Esophagus mucosa (tissue), 1 donor: ENCODE measurements at regions not wholly inside any gene's neighbourhood (a gene's known extent, or its start where the extent isn't known, plus 50 kb on each side); places are given as distances from the start of the nearest gene placed in this dataset.

Source experiments
- ATAC-seq: fragments of 200-7000 bp; cut with Tn5 transposase; one replicate; pipeline ENCODE4 v1.9.1; 2020
- donor health status: DM: yes; HTN: yes; CAD: no.

DNA sequence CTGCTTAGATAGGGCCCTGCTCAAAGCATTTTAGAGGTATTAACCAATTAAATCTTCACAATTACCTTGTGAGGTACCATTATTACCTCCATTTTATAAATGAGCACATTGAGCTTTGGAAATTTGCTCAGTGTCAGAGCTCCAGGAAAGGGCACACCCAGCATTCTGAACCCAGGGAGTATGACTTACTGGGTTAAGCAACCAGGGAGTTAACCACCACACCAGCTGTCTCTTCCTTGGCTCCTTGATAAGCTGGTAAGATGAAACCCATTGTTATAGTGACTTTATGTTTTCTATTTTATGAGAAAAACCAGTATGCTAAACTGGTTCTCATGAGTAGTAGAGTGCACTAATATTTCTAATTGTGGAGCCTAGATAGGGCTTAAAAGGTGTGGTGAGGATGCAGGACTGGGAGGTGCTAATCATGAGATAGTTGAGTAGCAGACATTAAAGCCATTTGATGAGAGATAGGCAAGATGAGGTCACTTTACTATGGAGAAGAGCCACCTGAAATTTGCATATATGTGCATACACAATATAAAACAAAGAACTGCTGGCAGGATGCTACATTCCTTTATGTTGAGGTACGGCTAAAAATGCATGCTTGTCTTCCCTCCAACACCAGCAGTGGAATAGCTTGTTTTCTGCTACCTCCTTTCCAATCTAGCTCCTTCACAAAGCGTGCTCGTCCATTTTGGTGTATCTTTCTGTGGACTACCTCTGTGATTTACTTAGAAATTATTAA, 556.1 kb downstream of the SPRY1 start:
- ATAC-seq: peak; percentile 94

DNA sequence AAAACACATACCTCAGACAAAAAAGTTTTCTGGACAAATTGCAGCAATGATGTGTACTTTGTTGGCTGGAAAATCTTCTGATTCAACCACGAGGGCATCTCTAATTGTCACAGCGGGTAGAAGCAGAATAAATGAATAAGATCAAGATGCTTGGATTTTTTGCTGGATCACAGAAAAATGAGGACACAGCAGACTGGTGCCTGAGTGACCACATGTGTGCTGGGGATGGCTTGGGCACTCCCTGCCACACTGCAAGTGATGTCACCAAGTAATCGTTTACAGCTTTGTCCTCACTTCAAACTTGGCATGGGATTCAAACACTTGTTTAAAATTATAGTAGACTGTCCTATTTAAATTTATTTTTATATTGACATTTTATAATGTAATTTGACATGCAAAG, 557.0 kb downstream of the SPRY1 start:
- no peak for ATAC-seq

DNA sequence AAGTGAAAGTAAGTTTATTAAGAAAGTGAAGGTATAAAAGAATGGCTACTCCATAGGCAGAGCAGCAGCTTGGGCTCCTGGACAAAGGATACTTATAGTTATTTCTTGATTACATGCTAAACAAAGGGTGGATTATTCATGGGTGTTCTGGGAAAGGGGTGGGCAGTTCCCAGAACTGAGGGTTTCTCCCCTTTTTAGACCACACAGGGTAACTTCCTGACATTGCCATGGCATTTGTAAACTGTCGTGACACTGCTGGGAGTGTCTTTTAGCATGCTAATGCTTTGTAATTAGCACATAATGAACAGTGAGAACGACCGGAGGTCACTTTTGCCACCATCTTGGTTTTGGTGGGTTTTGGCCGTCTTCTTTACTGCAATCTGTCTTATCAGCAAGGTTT, 557.6 kb downstream of the SPRY1 start:
- ATAC-seq: no peak

DNA sequence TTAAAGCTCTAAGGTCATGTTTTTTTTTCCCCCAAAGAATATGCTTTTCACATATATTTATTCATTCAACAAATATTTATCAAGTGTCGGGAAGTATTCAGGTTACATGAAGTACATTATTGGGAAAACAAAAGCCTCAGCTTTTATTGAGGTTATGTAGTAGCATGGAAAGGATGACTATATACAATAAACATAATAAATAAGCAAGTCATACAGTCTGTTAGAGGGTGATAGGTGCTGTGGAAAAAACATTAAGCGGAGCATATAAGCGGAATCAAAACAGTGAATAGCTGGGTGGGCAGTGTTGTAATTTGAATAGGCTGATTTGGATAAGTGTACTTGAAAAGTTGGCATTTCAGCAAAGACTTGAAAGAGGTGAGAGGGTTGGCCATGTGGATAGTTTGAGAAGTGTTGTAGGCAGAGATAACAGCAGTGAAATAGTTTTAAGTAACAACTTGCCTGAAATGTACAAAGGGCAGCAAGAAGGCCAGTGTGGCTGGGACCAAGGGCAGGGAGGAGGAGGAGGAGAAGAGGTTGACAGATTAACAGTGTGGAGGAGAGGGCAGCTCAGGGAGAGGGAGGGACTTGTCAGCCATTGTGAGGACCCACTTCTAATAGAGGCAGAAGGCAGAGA, 558.7 kb downstream of the SPRY1 start:
- no peak for ATAC-seq

DNA sequence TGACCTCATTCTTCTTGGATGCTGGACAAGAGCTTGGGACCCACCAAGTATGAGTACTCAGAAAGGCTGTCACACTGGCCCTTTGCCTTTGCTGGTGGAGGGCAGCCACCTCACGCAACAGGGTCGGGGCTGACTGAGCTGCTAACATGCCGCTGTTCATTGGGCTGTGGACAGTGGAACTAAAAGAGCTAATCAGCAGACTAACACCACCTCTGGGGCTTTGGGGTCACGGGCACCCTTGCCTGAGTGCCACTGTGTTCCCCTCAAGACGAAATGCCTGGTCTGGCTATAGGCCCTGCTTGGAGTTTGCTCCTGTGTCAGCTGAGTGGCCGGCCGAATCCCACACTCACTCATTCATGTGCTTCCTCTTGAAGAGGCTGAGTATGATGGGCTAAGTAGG, 559.6 kb downstream of the SPRY1 start:
- ATAC-seq: no peak

DNA sequence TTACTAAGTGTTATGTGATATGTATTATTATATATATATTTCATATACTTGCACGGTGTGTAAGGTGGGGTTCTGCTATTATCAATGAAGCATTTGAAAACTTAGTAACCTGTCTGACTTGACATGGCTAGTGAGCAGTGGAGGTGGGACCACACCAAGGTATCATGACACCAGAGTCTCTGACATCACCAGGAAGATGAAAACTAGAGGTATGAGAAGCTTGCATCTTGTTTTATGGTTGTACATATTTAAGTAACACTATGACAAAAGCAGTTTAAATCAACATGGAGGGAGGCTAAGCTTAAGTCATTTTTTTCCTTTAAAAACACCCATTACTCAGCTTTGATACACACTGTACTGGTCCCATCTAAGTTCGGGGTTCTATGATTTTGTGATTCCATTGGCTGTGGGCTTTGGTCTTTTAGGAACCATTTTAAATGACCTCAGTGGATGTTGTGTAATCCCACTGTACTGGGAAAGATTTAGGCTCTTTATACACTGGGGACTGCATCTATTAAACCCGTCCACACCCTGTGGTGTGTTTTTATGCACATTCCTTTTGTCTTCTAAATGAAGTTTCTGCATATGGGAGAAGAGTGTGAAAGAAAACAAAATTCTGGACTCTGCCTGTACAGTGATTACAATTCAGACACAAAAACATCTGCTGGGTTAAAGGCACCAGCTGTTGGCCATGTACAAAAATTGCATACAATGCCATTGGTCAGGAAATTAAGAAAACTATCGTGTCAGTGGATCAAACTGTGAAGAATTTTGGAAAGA, 570.6 kb downstream of the SPRY1 start:
- no peak for ATAC-seq

DNA sequence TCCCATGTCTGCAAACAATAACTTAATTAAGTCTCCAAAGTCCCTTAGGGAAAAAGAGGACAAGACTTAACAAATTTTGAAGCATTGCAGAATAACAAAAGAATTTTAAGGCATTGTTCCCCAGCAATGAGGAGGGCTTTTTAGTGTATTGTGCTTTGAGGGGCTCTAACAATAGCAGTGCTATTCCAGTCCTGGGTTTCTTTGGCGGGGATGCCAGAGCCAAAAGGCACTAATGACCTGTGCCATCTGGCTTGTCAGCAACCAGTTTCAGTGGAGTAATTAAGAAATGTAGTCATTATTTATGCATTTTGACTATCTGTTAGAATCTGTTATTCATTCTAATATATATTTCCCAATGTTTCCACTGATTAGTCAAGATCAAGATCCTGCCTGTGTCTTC, 575.4 kb downstream of the SPRY1 start:
- no peak for ATAC-seq

DNA sequence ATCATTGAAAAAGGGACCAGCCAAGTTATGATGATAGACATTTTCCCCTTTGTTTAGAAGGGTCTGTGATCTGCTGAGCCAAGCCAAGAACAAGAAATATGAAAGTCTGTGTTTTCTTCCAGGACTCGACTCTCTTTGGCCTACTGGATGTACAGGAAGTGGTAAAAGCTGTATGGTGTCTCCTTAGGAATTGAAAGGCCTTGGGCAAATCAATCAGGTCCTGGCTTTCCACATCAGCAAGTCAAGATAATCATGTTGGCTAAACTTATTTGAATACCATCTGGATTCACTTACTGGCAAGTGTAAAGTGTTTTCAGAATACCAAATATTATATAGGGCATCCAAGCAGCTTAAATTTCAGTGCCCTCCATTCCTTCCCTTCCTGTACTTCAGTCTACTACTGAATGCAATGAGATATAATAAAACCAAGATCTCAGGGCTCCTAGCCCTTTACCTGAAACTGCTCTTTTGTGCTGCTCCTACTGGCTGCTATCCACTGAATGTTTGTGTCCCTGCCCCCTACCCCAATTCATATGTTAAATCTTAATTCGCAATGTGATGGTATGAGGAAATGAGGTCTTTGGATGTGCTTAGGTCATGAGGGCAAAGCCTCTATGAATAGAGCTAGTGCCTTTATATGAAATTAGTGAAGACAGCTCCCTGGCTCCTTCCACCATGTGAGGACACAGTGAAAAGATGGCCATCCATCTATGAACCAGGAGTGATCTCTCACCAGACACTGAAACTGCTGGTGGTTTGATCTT, 578.0 kb downstream of the SPRY1 start:
- no peak for ATAC-seq

DNA sequence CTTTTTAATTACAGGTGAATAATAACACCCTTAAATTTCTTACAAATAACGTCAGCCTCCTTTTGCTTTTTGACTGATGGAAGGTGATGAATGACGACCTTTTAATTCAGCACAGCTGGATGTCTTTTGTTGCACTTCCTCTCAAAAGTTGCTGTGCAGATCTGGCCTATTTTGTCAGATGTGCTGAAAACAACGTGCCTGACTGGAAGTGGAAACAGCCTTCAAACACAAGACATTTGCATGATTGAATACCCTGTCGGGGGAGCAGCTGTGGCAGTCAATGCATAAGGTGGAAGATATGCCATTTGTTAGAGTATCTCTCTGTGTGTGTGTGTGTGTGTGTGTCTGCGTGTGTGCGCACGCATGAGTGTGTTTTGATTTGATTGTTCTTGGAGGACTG, 579.7 kb downstream of the SPRY1 start:
- ATAC-seq: no peak

DNA sequence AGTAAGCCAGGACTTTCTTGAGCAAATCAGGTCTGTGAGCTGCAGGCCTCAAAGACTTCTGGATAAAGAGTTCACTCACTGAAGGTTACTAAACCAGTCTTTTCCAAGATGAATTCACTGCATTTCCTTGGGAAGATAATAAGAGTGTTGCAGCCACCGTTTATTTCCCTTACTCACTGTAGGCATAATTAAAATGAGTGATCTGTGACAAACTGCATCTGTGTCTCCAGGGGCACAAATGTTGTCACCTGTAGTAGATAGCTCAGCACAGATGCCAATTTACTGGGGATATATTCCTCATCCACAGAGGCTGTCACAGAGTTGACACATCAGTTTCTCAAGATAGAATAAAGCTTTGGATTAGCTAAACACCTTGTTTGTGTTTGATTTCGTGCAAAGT, 580.2 kb downstream of the SPRY1 start:
- no peak for ATAC-seq

DNA sequence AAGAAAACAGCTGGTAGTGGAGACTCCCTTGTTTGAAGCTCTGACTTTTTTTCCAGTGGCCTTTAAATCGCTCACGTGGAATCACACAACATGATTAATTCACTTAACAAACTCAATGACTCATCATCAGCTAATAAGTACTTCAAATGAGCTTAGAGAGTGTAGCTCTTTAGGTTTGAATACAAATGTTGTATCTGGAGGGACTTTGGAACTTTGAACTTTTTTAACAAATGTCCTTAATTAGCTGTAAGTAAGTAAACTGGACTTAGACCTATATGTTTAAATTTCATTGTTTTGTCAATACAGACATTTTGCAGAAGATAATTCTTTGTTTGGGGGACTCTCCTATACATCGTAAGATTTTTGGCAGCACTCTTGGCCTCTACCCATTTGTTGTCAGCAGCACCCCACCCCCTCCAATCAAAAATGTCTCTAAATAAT, 581.1 kb downstream of the SPRY1 start:
- ATAC-seq: peak; percentile 61

DNA sequence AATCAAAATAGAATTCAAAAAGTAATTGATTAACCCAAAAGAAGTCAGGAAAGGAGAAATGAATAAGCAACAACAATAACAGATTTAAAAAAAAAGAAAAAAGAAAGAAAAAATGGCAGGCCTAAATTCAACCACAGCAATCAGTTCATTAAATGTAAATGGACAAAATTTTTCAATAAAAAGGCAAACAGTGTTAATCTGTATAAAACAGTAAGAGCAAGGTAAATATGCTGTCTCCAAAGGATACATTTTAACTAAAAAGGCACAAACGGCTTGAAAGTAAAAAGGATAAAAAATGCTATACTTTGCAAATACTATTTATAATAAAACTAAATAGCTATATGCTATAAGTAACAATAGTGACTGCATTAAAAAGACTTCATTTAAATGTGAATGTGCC, 582.0 kb downstream of the SPRY1 start:
- no peak for ATAC-seq

DNA sequence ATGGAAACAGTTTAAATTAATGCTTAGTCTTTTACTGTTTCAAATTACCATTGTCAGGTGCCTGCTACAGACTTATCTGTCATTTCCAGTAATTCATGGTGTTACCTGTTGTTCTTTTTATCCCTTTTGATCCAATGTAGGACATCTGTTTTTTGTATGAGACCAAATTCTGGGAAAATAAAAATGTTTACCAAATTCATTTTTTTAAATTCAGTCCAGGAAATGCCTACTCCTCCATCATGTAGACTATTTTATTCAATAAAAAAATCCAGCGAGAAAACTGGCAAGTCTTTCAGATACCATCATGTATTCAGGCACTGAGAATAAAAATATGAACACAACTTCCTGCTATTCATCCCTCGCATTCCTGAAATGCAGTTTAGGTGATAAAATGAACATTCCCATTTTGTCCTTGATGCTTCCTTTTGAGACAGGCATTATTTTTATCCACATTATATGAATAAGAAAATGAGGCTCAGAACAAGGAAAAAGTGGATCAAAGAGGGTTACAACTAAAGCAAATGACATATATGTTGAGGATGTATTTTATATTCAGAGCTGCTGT, 584.2 kb downstream of the SPRY1 start:
- no peak for ATAC-seq

DNA sequence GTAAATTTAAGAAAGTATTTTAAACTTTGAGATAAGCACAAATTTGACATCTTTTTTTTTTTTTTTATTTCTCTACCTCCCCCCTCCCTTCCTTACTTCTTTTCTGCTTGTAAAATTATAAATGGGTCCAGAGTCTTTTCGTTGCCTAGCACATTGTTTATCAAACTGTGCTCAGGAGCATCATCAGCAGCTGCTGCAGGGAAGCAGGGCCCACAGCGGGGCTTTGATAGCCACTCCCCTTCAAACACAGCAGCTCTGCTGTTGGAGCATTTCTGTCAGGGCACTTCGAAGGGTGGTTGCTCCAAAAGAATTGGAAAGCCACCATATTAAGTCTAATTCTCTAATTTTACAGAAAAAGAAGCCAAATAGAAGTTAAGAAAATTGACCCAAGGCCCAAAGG, 588.3 kb downstream of the SPRY1 start:
- ATAC-seq: no peak

DNA sequence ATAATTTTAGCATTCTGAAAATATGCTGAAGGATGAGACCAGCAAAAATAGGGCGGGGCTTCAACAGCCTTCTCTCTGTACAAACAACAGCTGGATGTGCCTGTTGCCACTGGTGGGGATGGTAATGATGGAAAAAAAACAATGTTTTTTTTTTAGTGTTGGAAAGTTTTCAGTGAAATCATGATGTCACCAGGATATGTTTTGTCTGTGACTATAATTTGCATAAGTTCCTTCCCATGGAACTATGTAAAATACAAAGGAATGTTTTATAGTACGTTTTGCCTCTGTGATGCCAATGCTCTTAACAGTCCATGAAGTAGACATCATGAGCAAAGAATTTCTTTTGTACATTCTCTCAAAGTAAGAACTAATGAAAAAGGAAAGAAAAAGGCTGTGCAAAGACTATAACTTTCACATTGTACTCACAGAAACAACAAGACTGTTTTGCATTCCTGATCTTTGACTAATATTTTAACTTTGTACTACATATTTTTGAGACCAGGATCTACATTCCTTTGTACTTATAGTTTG, 589.7 kb downstream of the SPRY1 start:
- ATAC-seq: no peak

DNA sequence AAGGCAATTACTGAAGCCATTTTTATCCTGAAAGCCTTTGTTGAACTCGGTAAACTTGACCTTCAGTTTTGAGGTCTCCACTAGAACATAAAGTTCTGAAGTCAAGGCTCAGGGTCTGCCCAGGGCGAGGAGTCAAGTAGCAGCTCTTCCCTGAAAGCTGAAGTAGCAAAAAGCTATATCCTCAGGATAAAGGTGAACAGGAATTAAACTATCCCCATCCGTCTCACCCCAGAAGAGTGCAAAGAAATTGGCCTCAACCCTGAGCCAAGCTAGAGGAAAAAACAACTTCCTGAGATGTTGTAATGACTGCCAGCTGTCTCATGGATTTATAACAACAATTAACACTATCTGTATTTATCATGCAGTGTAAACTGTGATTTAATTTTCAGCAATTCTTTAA, 590.8 kb downstream of the SPRY1 start:
- no peak for ATAC-seq

DNA sequence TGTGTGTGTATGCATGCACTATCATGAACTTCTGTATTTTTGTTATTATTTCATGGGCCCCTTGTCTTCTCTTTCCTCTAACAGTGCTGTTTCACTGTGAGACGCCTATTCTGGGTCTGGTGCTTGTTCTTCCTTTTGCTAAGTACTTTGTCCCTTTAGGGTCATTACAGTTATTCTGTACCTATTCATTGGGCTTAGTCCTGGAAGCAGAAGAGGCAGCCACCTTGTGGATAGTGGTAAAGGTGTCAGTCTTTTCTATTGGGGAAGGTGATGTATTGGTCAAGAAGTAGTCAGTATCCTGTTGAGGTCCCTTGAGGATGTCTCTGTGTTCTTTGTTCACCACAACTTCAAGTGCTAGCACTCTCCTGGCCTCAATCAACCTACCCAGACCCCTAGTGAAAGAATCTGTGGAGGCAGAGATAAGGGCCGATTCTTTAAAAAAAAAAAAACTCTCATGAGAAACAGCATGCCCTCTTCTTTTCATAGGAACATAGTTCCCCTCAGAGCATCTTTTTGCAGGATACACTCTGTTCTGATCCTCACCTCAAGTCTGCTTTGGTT, 593.8 kb downstream of the SPRY1 start:
- ATAC-seq: no peak

DNA sequence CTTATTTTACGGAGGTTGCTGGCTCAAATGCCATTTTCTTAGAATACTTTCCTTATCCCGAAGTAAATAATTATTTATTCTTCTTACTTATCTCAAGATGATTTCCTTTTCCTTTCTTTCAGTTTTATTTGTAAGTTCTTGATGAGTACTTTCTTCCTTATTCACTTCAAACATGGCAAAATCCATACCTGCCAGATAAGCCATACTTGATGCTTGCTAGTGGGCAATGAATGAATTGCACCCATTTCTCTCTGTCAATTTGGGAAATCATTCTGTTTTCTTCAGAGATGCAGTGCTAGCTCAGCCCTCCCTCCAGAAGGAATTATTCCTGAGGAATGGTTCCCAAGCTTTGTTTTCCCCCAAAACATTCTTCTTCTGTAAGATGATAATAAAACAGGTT, 598.3 kb downstream of the SPRY1 start:
- no peak for ATAC-seq

DNA sequence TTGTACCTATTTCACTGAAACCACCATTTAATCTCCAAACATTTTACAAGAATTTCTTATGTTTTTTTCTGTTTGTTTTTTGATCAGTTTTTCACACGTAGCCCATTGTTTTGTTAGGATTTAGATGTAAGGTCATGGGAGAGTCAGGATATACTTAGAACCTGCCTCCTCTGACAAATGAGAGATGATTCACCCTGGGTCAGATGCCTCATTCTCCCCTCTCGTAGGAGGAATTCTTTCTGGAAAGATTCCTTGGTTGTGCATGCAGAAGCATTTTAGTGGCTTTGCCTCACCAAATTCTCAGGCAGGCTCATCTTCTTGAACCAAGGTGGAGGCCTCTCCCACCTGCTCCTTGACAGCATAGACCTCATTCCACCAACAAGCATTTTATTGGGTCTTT, 599.3 kb downstream of the SPRY1 start:
- peak; percentile 77 for ATAC-seq

DNA sequence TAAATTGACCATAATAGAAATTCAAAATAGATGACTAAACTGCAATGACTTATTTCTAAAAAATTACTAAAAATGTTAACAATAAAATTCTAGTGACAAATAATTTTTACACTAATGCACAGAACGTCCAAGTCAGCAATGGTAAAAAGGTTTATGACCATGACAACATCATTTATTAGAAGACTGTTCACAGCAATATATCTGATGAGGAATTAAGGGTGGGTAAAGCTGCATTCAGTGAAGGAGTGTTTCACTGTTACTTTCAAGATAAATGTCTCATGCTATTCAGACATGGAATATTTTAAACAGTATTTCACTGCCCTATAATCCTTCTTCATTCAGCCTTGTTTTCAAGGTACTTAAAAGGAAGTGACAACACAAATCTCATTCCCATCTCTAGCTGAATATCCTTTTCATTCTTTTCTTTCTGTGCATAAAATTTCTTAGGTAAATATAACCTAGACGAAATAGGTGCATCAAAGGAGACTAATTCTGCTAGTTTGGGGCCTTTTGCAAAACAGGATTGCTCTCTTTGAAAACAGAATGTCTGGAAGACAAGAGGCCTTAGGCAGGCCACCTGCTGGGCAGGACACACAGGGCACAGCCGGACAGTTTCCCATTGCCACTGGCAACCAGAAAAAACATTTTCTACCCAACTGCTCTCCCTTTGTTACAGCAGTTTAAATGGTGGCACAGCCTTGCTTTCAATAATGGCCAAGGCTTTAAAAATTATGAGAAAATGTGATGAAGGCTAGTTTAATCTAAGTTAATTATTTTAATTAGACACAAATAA, 600.3 kb downstream of the SPRY1 start:
- ATAC-seq: no peak

DNA sequence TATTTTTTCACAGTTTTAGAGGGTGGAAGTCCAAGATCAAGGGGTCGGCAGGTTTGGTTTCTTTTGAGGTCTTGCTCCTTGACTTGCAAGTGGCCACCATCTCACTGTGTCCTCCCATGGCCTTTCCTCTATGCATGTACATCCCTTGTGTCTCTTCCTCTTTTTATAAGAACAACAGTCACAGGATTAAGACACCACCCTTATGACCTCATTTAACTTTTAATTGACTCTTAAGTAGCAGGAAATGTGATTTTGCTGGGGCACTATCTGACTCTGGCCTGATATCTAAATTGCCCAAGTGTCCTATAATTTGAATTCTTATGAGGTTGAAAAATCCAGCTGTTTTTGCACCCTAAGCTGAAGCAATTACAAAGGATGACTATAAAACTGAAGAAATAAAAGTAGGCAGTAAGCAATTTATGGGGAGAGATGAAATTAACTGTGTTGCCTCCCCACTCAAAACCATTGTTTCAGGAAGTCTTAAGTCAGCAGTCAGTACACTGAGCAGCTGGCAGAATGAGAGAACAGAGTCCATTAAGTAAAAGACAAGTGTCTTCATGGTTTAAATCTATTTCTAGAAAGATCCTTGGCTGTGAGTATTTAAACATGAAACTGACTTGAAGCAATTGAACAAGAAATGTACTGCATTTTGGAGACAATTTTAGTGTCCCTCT, 601.3 kb downstream of the SPRY1 start:
- ATAC-seq: peak; percentile 55
